Gastroesophageal sphincter (tissue), 3 donors: ENCODE measurements at regions not wholly inside any gene's neighbourhood (a gene's known extent, or its start where the extent isn't known, plus 50 kb on each side); places are given as distances from the start of the nearest gene placed in this dataset.

Experiments used
- CTCF ChIP-seq, 4 experiments: fragments of 200-600 bp in 2 of 4; fragments of 450-650 bp in 2 of 4; sonication (generic) in 1 of 4; IDR thresholded peaks; one replicate each; pipeline ENCODE4 v1.5.1; 2017 to 2019; ENCODE audit warnings: antibody characterized with exemption in 4 of 4, mild to moderate bottlenecking in 2 of 4, moderate library complexity in 2 of 4
- POLR2AphosphoS5 ChIP-seq: sonication (generic); formaldehyde crosslinking; IDR thresholded peaks from one replicate; pipeline ENCODE4 v1.6.1; 2017; ENCODE audit warnings: antibody characterized with exemption

- TF ChIP-seq CTCF (IDR thresholded peaks at IDR 0.05) = no peak
- no peak for TF ChIP-seq POLR2AphosphoS5
These were observed 68.3 kb upstream of the UBAC2 start for GRCh38 chr13:99132295-99132835.
